Lower leg skin (tissue), 4 donors: ENCODE measurements at regions not wholly inside any gene's neighbourhood (a gene's known extent, or its start where the extent isn't known, plus 50 kb on each side); places are given as distances from the start of the nearest gene placed in this dataset.

Source experiments
- DNase-seq, 2 donors: peaks; one replicate each; pipeline ENCODE4 v3.0.0-alpha.2; 2019; ENCODE audit warnings: low spot score in 2 of 2
- H3K4me3 ChIP-seq: fragments of 200-600 bp; sonication (generic); 2 replicates; pipeline ENCODE4 v1.5.1; 2017; ENCODE audit warnings: mild to moderate bottlenecking, low read depth; ENCODE audit not compliant: poor library complexity, severe bottlenecking
- POLR2A ChIP-seq, 2 donors: fragments of 450-650 bp; IDR thresholded peaks; one replicate each; pipeline ENCODE4 v1.6.1; 2016 to 2017; ENCODE audit warnings: antibody characterized with exemption in 2 of 2, mild to moderate bottlenecking in 1 of 2, moderate library complexity in 1 of 2
- WGBS, 2 donors: methylation state at CpG; one replicate each; pipeline ENCODE4 v1.1.5; 2018; 5-methylcytosine and 5-hydroxymethylcytosine counted together
- intact Hi-C: fragments of 100-400 bp; cut with DNase I; formaldehyde crosslinking; loops from one replicate; pipeline ENCODE4 v1.15.0; 2023; ENCODE audit warnings: low total_unique reads
- TF ChIP-seq, protein P1 (sequence below), 3 donors: fragments of 450-650 bp; IDR thresholded peaks; one replicate each; pipeline ENCODE4 v1.5.1; 2016; ENCODE audit warnings: antibody characterized with exemption in 3 of 3, mild to moderate bottlenecking in 3 of 3, moderate library complexity in 2 of 3

DNA sequence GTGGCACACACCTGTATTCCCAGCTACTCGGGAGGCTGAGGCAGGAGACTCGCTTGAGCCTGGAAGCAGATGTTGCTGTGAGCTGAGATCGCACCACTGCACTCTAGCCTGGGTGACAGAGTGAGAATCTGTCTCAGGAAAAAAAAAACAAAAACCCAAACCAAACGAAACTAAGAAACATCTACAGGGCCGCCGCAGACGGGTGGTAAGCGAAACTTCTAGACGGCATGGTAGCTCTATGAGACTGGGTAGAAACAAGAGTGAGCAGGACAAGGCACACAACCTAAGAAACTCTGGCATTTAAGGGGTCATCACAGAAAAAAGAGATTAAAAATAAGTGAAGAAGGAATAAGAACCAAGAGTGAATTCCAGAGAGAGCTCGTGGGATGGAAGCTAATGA is 454.8 kb upstream of the KLF4 start:
- no peak for DNase-seq
- intact Hi-C loops = no loop called here
- no peak overlapping the region for H3K4me3 ChIP-seq
- 92 to 95% methylated on average over 10 of the region's 10 CpGs for WGBS, 2 donors
- no peak for TF ChIP-seq POLR2A (IDR thresholded peaks at IDR 0.05)

GRCh38 chr9:107943901-107944300 is 454.3 kb upstream of the KLF4 start:
- TF ChIP-seq POLR2A (IDR thresholded peaks at IDR 0.05) = no peak
- TF ChIP-seq, protein P1, sequence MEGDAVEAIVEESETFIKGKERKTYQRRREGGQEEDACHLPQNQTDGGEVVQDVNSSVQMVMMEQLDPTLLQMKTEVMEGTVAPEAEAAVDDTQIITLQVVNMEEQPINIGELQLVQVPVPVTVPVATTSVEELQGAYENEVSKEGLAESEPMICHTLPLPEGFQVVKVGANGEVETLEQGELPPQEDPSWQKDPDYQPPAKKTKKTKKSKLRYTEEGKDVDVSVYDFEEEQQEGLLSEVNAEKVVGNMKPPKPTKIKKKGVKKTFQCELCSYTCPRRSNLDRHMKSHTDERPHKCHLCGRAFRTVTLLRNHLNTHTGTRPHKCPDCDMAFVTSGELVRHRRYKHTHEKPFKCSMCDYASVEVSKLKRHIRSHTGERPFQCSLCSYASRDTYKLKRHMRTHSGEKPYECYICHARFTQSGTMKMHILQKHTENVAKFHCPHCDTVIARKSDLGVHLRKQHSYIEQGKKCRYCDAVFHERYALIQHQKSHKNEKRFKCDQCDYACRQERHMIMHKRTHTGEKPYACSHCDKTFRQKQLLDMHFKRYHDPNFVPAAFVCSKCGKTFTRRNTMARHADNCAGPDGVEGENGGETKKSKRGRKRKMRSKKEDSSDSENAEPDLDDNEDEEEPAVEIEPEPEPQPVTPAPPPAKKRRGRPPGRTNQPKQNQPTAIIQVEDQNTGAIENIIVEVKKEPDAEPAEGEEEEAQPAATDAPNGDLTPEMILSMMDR (IDR thresholded peaks at IDR 0.05) = no peak
- WGBS, 2 donors = 72 to 74% methylated on average over 3 of the region's 3 CpGs
- intact Hi-C loops = no loop called here
- no peak for DNase-seq
- H3K4me3 ChIP-seq = no peak overlapping the region

DNA sequence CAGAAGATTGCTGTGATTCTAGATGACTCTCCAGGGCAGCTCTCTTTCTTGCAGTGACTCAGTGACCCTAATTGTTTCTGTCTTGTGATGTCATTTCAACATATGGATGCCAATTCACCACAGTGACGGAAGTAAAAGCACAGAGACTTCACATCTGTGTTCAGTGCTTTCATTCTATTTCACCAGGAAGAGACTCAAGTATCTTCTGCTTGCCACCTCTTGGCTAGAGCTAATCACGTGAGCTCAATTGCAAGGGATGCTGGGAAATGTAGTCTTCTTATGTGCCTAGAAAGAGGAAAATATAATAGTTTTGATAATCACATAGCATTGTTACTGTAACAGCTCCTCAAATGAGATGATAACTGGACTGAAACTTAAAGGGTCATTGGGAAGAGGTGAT is 453.3 kb upstream of the KLF4 start:
- WGBS, 2 donors = 89 to 93% methylated on average over 2 of the region's 2 CpGs
- TF ChIP-seq, protein P1 (IDR thresholded peaks at IDR 0.05) = no peak
- TF ChIP-seq POLR2A (IDR thresholded peaks at IDR 0.05) = no peak
- no peak overlapping the region for H3K4me3 ChIP-seq
- no peak for DNase-seq
- intact Hi-C loops = no loop called here

DNA sequence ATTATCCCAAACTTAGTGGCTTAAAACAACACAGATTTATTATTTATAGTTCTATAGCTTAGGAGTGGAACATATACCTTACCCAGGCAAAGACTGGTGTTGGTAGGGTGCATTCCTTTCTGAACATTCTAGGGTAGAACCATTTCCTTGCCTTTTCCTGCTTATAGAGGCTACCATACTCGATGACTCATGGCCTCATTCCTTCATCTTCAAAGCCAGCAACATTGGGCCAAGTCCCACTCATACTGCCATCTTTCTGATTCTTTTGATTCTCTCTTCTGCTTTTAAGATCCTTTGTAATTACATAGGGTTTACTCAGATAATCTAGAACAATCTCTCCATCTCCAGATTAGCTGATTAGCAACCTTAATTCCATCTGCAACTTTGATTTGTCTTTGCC is 452.7 kb upstream of the KLF4 start:
- WGBS, 2 donors = 83 to 95% methylated on average over 1 of the region's 1 CpG
- intact Hi-C loops = no loop called here
- no peak overlapping the region for H3K4me3 ChIP-seq
- TF ChIP-seq, protein P1 (IDR thresholded peaks at IDR 0.05) = no peak
- TF ChIP-seq POLR2A (IDR thresholded peaks at IDR 0.05) = no peak
- DNase-seq = no peak

DNA sequence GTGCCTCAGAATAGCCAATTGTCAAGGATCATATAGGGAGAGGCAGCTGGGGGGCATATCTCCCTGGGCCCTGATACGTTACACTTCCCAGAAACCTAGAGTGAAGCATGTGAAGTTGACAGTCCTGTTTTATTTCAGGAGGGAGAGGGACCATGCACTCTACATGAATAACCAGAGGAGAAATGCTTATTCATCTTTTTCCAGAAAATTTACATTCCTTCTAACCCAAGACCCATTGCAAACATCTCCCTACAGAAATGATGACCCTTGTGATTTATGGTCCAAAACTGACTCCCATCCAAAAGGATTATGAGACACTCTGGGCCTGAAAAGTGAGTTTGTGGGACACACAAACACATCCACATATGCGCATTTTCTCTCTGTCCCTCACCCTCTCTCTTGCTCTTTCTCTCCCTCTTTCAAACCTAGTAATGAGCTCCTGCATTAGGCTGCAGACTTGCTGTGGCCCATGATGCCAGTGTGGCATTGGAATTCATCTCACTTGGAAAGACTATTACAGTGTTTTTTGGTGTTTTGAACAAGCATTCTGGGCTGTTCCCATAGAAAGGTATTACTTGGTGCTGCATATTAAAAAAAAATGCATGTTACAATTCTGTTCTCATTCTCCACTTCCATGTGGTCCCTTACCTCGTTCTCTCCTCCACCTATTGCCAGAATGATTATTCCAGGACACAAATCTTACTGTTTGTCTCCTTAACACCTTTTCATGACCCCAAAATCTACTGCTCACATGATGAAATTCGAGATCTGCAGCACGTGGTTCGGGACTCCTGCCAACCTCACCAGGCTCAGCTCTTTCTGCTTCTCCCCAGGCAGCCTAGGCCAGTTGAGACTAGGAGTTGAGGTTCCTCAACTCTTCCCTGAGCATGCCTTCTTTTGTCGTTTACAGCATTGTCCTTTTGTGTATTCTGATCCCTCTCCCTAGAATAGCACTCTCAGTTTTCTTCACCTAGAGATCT is 451.3 kb upstream of the KLF4 start:
- TF ChIP-seq, protein P1 (IDR thresholded peaks at IDR 0.05) = no peak
- TF ChIP-seq POLR2A (IDR thresholded peaks at IDR 0.05) = no peak
- intact Hi-C loops = no loop called here
- no peak overlapping the region for H3K4me3 ChIP-seq
- WGBS, 2 donors = 64 to 78% methylated on average over 7 of the region's 7 CpGs
- DNase-seq = no peak

DNA sequence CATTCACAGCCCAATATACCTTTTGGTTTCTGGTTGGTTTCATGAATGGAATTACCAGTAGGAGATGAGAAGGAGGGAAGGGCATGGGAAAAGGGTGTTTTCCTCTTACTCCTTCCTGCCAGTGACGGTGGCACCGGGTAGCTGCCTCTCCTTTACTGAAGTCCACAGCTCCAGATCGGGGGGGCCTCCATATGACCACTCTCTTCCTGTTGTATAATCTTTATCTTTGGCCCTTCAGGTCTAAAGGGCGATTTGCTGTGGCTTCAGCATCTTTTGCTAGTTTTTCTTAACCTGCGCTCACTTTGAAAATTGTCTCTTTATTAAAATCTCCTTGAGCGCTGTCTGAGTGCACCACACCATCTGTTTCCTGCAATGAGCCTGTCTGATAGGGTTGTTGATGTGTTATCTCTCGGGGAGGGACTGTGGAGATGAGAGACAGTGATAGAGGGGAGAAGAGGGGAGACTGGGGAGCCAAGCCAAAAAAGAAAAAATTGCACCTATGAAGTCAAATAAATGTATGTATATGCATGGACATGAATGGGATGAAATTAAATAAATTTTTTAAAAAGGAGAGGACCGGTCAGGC is 449.3 kb upstream of the KLF4 start:
- TF ChIP-seq, protein P1 (IDR thresholded peaks at IDR 0.05) = no peak
- no peak for TF ChIP-seq POLR2A (IDR thresholded peaks at IDR 0.05)
- 86% methylated on average over 8 of the region's 8 CpGs for WGBS, 2 donors
- no peak for DNase-seq
- H3K4me3 ChIP-seq = no peak overlapping the region
- intact Hi-C loops = no loop called here
